Left lung (tissue), 4 donors: ENCODE measurements at regions not wholly inside any gene's neighbourhood (a gene's known extent, or its start where the extent isn't known, plus 50 kb on each side); places are given as distances from the start of the nearest gene placed in this dataset.

Experiments
- ATAC-seq: fragments of 200-7000 bp; cut with Tn5 transposase; one replicate; pipeline ENCODE4 v1.9.1; 2020; ENCODE audit warnings: moderate library complexity
- DNase-seq, 4 donors: peaks; one replicate each; pipeline ENCODE4 v3.0.0-alpha.2; 2013 to 2020
- H3K27ac ChIP-seq, 2 donors: fragments of 200-600 bp; sonication (generic) in 1 of 2; one replicate each; pipeline versions ENCODE4 v1.5.0 to v1.8.0; 2020 to 2021
- H3K27me3 ChIP-seq, 2 donors: fragments of 200-600 bp; sonication (generic) in 1 of 2; one replicate each; pipeline versions ENCODE4 v1.5.0 to v1.8.0; 2020 to 2021
- H3K36me3 ChIP-seq, 2 donors: fragments of 200-600 bp; sonication (generic) in 1 of 2; one replicate each; pipeline versions ENCODE4 v1.5.0 to v1.8.0; 2020 to 2021
- H3K4me1 ChIP-seq, 2 donors: fragments of 200-600 bp; one replicate each; pipeline ENCODE4 v1.8.0; 2021
- H3K4me3 ChIP-seq, 2 donors: fragments of 200-600 bp; sonication (generic) in 1 of 2; one replicate each; pipeline versions ENCODE4 v1.5.0 to v1.8.0; 2020 to 2021; ENCODE audit warnings: mild to moderate bottlenecking in 1 of 2
- H3K9me3 ChIP-seq, 2 donors: fragments of 200-600 bp; sonication (generic) in 1 of 2; one replicate each; pipeline versions ENCODE4 v1.5.0 to v1.8.0; 2020 to 2021
- intact Hi-C, 2 donors: fragments of 100-400 bp; cut with DNase I; formaldehyde crosslinking; loops; one replicate each; pipeline versions ENCODE4 v1.11.2 to v1.14.2; 2022
- TF ChIP-seq, protein P1 (sequence below), 2 donors: fragments of 200-600 bp; sonication (generic) in 1 of 2; IDR thresholded peaks; one replicate each; pipeline versions ENCODE4 v1.5.0 to v1.8.0; 2021; ENCODE audit warnings: antibody characterized with exemption in 2 of 2
- donor health status: DM: no; HTN: yes; CAD: no.
- donor health status: DM: no; HTN: no; CAD: no.

DNA sequence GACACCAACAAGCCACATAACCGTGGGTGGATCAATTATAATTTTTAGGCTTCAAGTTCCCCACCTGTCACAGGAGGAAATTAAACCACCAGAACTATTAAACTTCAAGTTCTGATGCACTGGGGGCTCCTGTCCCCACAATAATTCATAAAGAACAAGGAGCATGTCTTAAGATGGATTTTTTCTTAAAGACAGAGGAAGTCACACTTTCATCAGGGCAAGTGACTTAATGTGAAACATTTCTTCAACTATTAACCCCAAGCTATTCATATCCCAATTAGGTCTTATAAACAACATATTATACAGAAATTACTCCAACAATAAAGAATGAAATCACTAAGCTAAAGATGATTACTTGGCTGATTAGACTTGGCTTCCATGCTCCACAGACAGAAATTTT, 292.5 kb downstream of the ETAA1 start:
- no peak for ATAC-seq
- H3K9me3 ChIP-seq, result no peaks in the 10 kb centered on the region
- H3K4me1 ChIP-seq, result no peaks in the 10 kb centered on the region
- no peaks in the 10 kb centered on the region for H3K36me3 ChIP-seq
- DNase-seq, result no peak
- TF ChIP-seq, protein P1, sequence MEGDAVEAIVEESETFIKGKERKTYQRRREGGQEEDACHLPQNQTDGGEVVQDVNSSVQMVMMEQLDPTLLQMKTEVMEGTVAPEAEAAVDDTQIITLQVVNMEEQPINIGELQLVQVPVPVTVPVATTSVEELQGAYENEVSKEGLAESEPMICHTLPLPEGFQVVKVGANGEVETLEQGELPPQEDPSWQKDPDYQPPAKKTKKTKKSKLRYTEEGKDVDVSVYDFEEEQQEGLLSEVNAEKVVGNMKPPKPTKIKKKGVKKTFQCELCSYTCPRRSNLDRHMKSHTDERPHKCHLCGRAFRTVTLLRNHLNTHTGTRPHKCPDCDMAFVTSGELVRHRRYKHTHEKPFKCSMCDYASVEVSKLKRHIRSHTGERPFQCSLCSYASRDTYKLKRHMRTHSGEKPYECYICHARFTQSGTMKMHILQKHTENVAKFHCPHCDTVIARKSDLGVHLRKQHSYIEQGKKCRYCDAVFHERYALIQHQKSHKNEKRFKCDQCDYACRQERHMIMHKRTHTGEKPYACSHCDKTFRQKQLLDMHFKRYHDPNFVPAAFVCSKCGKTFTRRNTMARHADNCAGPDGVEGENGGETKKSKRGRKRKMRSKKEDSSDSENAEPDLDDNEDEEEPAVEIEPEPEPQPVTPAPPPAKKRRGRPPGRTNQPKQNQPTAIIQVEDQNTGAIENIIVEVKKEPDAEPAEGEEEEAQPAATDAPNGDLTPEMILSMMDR (IDR thresholded peaks at IDR 0.05), result no peak
- H3K4me3 ChIP-seq, result no peak overlapping the region
- peaks cover 0 to 4% of the 10 kb centered on the region in 2 donors for H3K27me3 ChIP-seq
- intact Hi-C loops, result no loop called here
- H3K27ac ChIP-seq, result no peak overlapping the region

DNA sequence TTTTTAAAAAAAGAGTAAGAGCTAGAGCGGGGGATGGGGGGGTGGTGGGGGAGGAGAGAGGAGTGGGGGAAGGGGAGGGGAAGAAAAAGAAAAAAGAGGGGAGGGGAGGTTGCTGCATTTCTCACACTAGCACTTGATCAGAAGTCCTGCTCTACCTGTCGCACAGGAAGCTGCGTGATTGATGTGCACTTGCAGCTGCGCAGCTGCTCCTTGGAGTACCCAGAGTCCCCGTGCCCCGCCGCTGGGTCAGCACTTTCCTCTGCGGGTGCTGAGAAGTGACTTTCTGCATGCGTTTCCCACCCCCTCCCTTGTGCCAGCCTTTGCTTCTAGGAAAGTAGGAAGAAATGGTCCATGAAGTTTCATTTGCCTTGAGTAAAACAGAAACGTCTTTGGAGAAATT, 297.3 kb downstream of the ETAA1 start:
- Histone ChIP-seq H3K27ac (no peak overlapping the region), H3K27me3 (peaks cover 0 to 4% of the 10 kb centered on the region in 2 donors), H3K9me3 (no peaks in the 10 kb centered on the region), H3K4me1 (no peaks in the 10 kb centered on the region), H3K36me3 (no peaks in the 10 kb centered on the region), H3K4me3 (no peak overlapping the region)
- intact Hi-C loops, result no loop called here
- ATAC-seq (peak; percentile 51), DNase-seq (peak in 2 of 4 donors; percentile 40 to 77)
- TF ChIP-seq, protein P1 (IDR thresholded peaks at IDR 0.05), result no peak

DNA sequence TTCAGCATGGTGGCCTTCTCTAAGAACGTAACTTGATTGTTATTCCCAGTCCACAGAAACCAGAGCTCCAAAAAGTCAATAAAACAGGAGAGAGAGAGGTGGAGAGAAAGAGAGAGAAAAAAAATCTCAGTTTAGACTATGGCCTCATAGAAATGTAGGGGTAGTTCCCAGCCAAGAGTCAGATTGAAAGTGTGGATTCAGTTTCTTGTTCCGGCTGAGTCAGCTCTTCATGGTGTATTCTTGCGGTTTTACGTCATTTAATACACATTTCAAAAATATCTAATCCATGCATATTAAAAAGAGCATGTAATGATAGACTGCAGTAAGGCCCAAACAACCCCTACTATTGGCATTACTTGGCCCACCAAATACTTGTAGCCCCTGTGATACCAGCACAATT, 303.9 kb downstream of the ETAA1 start:
- TF ChIP-seq, protein P1 (IDR thresholded peaks at IDR 0.05), result no peak
- Histone ChIP-seq H3K4me1 (no peaks in the 10 kb centered on the region), H3K36me3 (no peaks in the 10 kb centered on the region), H3K4me3 (no peak overlapping the region), H3K9me3 (no peaks in the 10 kb centered on the region), H3K27ac (no peak overlapping the region), H3K27me3 (no peaks in the 10 kb centered on the region)
- intact Hi-C loops, result no loop called here
- DNase-seq (no peak), ATAC-seq (no peak)

DNA sequence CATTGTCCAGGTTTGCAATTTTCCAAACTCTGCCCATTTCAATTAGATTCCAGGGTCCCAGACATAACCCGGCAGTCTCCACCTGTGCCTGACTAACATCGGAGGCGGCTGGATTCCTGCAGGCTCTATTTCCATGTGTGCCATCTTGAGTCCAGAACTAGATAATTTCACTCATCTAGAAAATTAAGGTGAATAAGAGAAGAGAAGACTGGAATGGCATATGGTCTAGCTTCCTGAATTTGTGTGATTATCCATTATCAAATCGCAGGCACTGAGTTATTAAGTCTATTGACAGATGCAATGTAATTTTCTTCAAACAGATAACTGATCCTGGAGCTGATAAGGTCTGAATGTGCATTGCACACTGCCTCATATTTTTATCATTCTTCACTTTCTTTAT, 305.2 kb downstream of the ETAA1 start:
- ATAC-seq (no peak), DNase-seq (no peak)
- H3K36me3 ChIP-seq, result no peaks in the 10 kb centered on the region
- H3K4me1 ChIP-seq, result no peaks in the 10 kb centered on the region
- no peak overlapping the region for H3K27ac ChIP-seq
- no peaks in the 10 kb centered on the region for H3K27me3 ChIP-seq
- intact Hi-C loops, result no loop called here
- H3K9me3 ChIP-seq, result no peaks in the 10 kb centered on the region
- TF ChIP-seq, protein P1 (IDR thresholded peaks at IDR 0.05), result no peak
- no peak overlapping the region for H3K4me3 ChIP-seq

DNA sequence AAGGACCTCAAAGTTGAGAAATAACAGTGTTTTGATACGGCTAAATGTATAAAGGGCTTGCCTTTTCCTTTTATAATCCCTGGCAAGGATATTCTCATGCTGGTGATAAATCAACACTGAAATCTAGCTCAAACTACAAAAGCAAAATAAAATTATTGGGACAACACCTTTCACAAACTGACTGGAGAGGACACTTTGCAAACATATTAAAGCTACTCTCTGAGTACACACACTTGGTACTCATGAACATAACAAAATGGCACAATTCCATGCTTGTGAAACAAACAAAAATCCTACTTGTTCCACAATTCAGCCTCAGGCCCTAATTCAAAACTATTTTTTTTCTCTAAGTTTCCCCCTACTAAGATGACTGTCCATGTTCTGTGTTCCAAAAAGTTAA, 305.8 kb downstream of the ETAA1 start:
- no peak for ATAC-seq
- H3K36me3 ChIP-seq, result no peaks in the 10 kb centered on the region
- intact Hi-C loops, result no loop called here
- H3K27me3 ChIP-seq, result no peaks in the 10 kb centered on the region
- no peak overlapping the region for H3K27ac ChIP-seq
- no peak overlapping the region for H3K4me3 ChIP-seq
- TF ChIP-seq, protein P1 (IDR thresholded peaks at IDR 0.05), result no peak
- DNase-seq, result no peak
- H3K4me1 ChIP-seq, result no peaks in the 10 kb centered on the region
- H3K9me3 ChIP-seq, result no peaks in the 10 kb centered on the region
